ENCODE measurements at regions not wholly inside any gene's neighbourhood (a gene's known extent, or its start where the extent isn't known, plus 50 kb on each side); places are given as distances from the start of the nearest gene placed in this dataset.

- DNase-seq: no peak
Observed at GRCh38 chr1:213914392-213914791, 73.4 kb upstream of the PROX1 start.

DNA sequence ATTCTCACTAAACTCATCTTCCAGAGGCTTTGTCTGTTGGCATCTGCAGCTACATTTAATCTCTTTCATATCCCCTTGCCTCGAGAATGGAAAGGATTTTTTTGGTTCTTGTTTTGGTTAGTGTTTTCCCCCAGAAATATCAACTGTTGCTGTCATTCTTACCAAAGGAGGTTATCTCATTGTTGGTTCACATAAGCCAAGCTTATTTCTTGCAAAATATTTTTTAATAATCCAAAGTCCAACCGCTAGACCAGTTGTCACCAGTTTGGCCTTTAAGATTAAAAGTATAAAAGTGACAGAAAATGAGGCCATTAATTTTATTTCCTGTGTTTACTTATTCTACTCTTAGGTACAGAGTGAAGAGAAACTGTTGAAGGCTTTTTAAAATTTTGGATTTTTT is 66.5 kb upstream of the PROX1 start:
- no peak for DNase-seq

DNA sequence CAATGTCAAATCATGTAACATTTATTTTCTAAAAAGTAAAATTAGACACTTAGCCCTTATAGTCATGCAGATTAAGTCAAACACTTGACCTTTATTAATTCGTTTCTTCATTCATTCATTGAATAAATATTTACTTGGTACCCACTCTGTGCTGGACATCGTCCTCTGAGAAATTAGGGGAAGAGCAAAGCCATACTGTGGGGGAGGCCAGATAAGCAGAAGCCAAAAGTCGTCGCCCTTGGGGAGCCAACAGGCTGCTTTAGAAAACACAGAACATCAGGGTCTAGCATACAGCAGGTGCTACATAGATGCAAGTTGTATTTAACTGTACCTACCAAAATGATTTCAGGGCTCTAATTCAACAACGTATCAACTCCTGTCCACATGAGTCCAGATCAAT is 66.1 kb upstream of the PROX1 start:
- DNase-seq: no peak

DNA sequence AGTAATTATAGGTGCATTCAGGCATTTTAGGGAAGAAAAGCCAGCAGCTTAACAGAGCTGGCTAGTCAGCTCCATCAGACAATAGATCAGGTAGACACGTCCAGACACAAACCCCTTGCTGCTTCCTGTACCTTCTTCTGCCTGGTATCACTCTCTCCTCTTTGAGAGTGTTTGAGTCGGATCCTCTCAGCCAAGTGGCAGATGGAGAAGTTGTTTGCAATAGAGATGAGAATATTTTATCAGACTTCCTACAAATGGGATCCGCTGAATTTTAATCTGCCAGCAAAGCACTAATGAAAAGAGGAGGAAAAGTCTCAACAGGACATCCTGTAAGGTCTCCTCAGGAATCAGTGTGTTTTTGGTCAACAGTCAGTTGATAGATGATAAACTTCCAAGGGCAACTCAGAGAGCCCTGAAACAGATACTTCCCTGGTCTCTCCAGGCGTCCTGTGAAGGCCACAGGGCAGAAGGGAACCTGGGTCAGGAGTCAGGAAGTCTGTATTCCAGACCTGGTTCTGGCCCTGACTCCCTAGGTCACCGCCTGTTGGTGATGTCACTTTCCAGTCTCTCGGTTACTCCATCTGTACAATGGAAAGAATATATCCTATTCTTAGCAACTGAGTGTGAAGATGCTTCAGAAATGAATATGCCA is 62.1 kb upstream of the PROX1 start:
- DNase-seq: no peak

DNA sequence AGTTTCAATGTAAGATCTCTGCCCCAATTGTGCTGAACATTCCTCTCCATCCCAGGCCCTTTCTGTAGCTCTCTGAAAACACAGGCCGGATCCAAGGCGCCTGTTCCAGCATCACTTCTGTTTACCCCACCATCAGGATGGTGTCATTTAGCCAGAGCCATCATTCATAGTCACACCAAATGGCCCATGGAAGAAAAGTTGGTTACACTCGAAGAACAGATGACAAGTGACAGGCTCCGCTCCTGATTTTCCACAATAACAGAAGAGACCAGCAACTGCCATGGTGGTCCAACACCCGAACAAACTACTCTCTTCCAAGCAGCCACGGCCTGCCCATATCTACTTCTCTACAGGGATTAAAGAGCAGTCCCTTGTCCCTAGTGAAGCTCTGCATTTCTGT is 59.9 kb upstream of the PROX1 start:
- DNase-seq: no peak

GRCh38 chr1:213929398-213929797 is 58.4 kb upstream of the PROX1 start:
- DNase-seq: no peak

DNA sequence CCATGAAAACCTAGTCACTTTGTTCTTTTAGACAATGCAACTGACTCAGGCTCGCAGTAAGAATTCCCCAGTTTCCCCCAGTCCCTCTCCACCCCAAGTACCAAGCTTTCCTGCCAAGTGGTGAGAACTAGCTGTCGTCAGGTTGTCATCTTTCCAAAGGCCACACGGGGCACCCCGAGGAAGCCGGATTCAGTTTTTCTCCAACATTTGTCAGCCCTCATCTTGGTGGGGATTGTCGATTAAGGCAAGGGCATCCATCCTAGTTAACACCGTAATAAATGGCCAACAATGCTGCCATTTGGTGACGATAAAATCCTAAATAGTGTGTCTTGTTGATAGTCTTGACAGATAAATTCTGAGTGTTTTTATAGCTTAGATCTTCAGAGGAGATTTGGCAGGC is 55.9 kb upstream of the PROX1 start:
- no peak for DNase-seq

GRCh38 chr1:213933336-213933735 is 54.4 kb upstream of the PROX1 start:
- DNase-seq: no peak

DNA sequence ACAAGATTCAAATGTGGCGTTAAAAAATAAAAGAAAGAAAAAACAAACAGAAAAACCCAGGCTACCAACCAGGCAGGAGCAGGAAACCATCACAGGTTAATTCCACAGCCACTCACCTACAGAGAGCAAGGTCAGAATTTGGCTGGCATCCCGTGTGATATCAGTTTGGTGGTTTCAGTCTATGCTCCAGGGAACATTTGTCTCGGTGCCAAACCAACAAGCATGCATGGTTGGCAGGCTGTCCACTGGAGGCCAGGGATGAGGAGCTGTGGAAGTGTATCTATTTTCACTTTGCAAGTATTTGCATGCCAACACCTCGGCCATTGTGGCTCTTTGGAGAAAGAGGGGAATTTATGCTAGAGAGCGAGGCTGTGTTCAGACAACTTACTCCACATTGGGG is 53.1 kb upstream of the PROX1 start:
- DNase-seq: no peak

- DNase-seq: no peak
Observed at GRCh38 chr1:213936571-213936970, 51.2 kb upstream of the PROX1 start.
